SK-N-SH (cell line): ENCODE measurements at regions not wholly inside any gene's neighbourhood (a gene's known extent, or its start where the extent isn't known, plus 50 kb on each side); places are given as distances from the start of the nearest gene placed in this dataset.

Source experiments
- CTCF ChIA-PET: fragments of 300-600, 350-600 bp; formaldehyde crosslinking; extraction: SDS; loops from one replicate; lab custom pipeline; 2021; lab: Yijun Ruan, JAX
- POLR2A ChIA-PET: fragments of 350-600 bp; sonication (Branson Sonifier 250); formaldehyde crosslinking; extraction: SDS; loops from one replicate; lab custom pipeline; 2020; ENCODE audit warnings: antibody characterized with exemption, inconsistent platforms; lab: Yijun Ruan, JAX
- DNase-seq: peaks from one replicate; pipeline ENCODE4 v3.0.0; 2012
- H2AFZ ChIP-seq: fragments of 200-600 bp; sonication (generic); 2 replicates; pipeline ENCODE4 v1.8.1; 2016; ENCODE audit warnings: antibody characterized with exemption, mild to moderate bottlenecking, low read depth
- H3F3A ChIP-seq: fragments of 200-600 bp; sonication (generic); replicated peaks from 2 replicates; pipeline ENCODE3; 2016; ENCODE audit warnings: antibody characterized with exemption, mild to moderate bottlenecking; ENCODE audit not compliant: insufficient read depth
- H3K27ac ChIP-seq, 2 experiments: fragments of 200-500 bp in 1 of 2; fragments of 200-600 bp in 1 of 2; sonication (Bioruptor generic) in 1 of 2; sonication (generic), shearing (Covaris generic) in 1 of 2; 2 replicates each; pipeline versions ENCODE4 v1.5.1 to v1.6.1; 2014 to 2016; ENCODE audit warnings: low read depth in 2 of 2, inconsistent platforms in 1 of 2, low read length in 1 of 2, mild to moderate bottlenecking in 1 of 2, mixed read lengths in 1 of 2
- H3K27me3 ChIP-seq: fragments of 200-600 bp; sonication (generic), shearing (Covaris generic); 2 replicates; pipeline ENCODE4 v1.6.1; 2016; ENCODE audit warnings: mixed run types; ENCODE audit not compliant: insufficient read depth
- H3K36me3 ChIP-seq, 2 experiments: fragments of 200-500 bp in 1 of 2; fragments of 200-600 bp in 1 of 2; sonication (Bioruptor generic) in 1 of 2; sonication (generic) in 1 of 2; replicated peaks in 1 of 2; 2 replicates each; pipeline versions ENCODE3 to v1.5.1; 2014 to 2016; ENCODE audit warnings: low read length in 1 of 2, mild to moderate bottlenecking in 1 of 2; ENCODE audit not compliant: insufficient read depth in 2 of 2, control insufficient read depth in 1 of 2
- H3K4me1 ChIP-seq, 2 experiments: fragments of 200-500 bp in 1 of 2; fragments of 200-600 bp in 1 of 2; sonication (Bioruptor generic) in 1 of 2; sonication (generic), shearing (Covaris generic) in 1 of 2; 2 replicates each; pipeline versions ENCODE4 v1.5.1 to v1.6.1; 2014 to 2016; ENCODE audit warnings: low read depth in 1 of 2, low read length in 1 of 2, mixed run types in 1 of 2; ENCODE audit not compliant: insufficient read depth in 2 of 2, control insufficient read depth in 1 of 2
- H3K4me2 ChIP-seq: fragments of 200-600 bp; sonication (generic), shearing (Covaris generic); 2 replicates; pipeline ENCODE4 v1.6.1; 2017; ENCODE audit warnings: mixed run types
- H3K4me3 ChIP-seq, 2 experiments: fragments of 200-500 bp in 1 of 2; fragments of 200-600 bp in 1 of 2; sonication (Bioruptor generic) in 1 of 2; sonication (generic), shearing (Covaris generic) in 1 of 2; 2 replicates each; pipeline versions ENCODE4 v1.5.1 to v1.8.1; 2014 to 2016; ENCODE audit warnings: low read depth in 2 of 2, inconsistent platforms in 1 of 2, low read length in 1 of 2, mild to moderate bottlenecking in 1 of 2, mixed read lengths in 1 of 2, moderate library complexity in 1 of 2
- H3K79me2 ChIP-seq: fragments of 200-600 bp; sonication (generic); 2 replicates; pipeline ENCODE4 v1.8.1; 2017; ENCODE audit warnings: mild to moderate bottlenecking; ENCODE audit not compliant: insufficient read depth
- H3K9ac ChIP-seq: fragments of 200-600 bp; sonication (generic); 2 replicates; pipeline ENCODE4 v1.6.1; 2017; ENCODE audit warnings: mixed run types
- H3K9me2 ChIP-seq: fragments of 200-600 bp; sonication (generic); 2 replicates; pipeline ENCODE4 v1.6.1; 2017; ENCODE audit warnings: mixed run types
- H3K9me3 ChIP-seq: fragments of 200-600 bp; sonication (generic); 2 replicates; pipeline ENCODE4 v1.6.1; 2017; ENCODE audit warnings: mixed run types, mild to moderate bottlenecking, moderate library complexity
- H4K20me1 ChIP-seq: fragments of 200-600 bp; sonication (generic); 2 replicates; pipeline ENCODE4 v1.6.1; 2017; ENCODE audit warnings: mild to moderate bottlenecking, mixed run types; ENCODE audit not compliant: insufficient read depth
- CHD2 ChIP-seq: fragments of 150-350 bp; IDR thresholded peaks from 2 replicates; pipeline ENCODE4 v1.6.1; 2018; ENCODE audit warnings: low read length; ENCODE audit not compliant: partially characterized antibody
- CTCF ChIP-seq: fragments of 200-600 bp; sonication (generic); IDR thresholded peaks from 2 replicates; pipeline ENCODE4 v1.6.1; 2017; ENCODE audit warnings: antibody characterized with exemption, mild to moderate bottlenecking, moderate library complexity
- EP300 ChIP-seq, 2 experiments: IDR thresholded peaks; 2 replicates each; pipeline versions ENCODE4 v1.4.0 to v1.6.1; 2012; ENCODE audit warnings: borderline replicate concordance in 1 of 2, low read depth in 1 of 2, low read length in 1 of 2
- FOSL2 ChIP-seq: IDR thresholded peaks from 2 replicates; pipeline ENCODE4 v1.4.0; 2012; ENCODE audit warnings: low read depth, mild to moderate bottlenecking, moderate library complexity, borderline replicate concordance
- FOXJ3 ChIP-seq: sonication (generic); formaldehyde crosslinking; IDR thresholded peaks from 2 replicates; pipeline ENCODE4 v1.5.1; 2020; ENCODE audit warnings: mild to moderate bottlenecking, missing genetic modification reagents
- FOXM1 ChIP-seq: IDR thresholded peaks from 2 replicates; pipeline ENCODE4 v1.4.0; 2012; ENCODE audit warnings: low read depth, mild to moderate bottlenecking
- GABPA ChIP-seq: IDR thresholded peaks from 2 replicates; pipeline ENCODE4 v1.4.0; 2012; ENCODE audit warnings: low read depth, mild to moderate bottlenecking
- GATA2 ChIP-seq: sonication (generic); formaldehyde crosslinking; IDR thresholded peaks from 2 replicates; pipeline ENCODE4 v1.5.0; 2020; ENCODE audit warnings: mild to moderate bottlenecking, missing genetic modification reagents
- JUND ChIP-seq: IDR thresholded peaks from 2 replicates; pipeline ENCODE4 v1.4.0; 2012
- MXI1 ChIP-seq: IDR thresholded peaks from 2 replicates; pipeline ENCODE4 v1.6.1; 2012; ENCODE audit warnings: mild to moderate bottlenecking, low read depth, low read length, improper control_type of control experiment
- NFIC ChIP-seq: IDR thresholded peaks from 2 replicates; pipeline ENCODE4 v1.4.0; 2012; ENCODE audit warnings: borderline replicate concordance
- POLR2AphosphoS5 ChIP-seq: IDR thresholded peaks from 2 replicates; pipeline ENCODE4 v1.6.1; 2012; ENCODE audit warnings: low read depth, low read length
- RAD21 ChIP-seq: IDR thresholded peaks from 2 replicates; pipeline ENCODE4 v1.6.1; 2012; ENCODE audit warnings: mild to moderate bottlenecking, low read length
- REST ChIP-seq: IDR thresholded peaks from 2 replicates; pipeline ENCODE4 v1.6.1; 2012; ENCODE audit warnings: mild to moderate bottlenecking, low read depth, low read length, moderate library complexity
- RXRA ChIP-seq: IDR thresholded peaks from 2 replicates; pipeline ENCODE4 v1.4.0; 2012; ENCODE audit warnings: low read depth, mild to moderate bottlenecking, borderline replicate concordance
- SIN3A ChIP-seq: IDR thresholded peaks from 2 replicates; pipeline ENCODE4 v1.6.1; 2012; ENCODE audit warnings: low read depth, mild to moderate bottlenecking, low read length, moderate library complexity, borderline replicate concordance
- TCF12 ChIP-seq: IDR thresholded peaks from 2 replicates; pipeline ENCODE4 v1.4.0; 2012
- TEAD4 ChIP-seq: IDR thresholded peaks from 2 replicates; pipeline ENCODE4 v1.4.0; 2012; ENCODE audit warnings: mild to moderate bottlenecking, borderline replicate concordance; ENCODE audit not compliant: insufficient read depth
- ZBTB33 ChIP-seq: IDR thresholded peaks from 2 replicates; pipeline ENCODE4 v1.4.0; 2012; ENCODE audit warnings: low read depth, borderline replicate concordance
- WGBS: methylation state at CpG from one replicate; pipeline ENCODE4 v1.1.6; 2017; ENCODE audit warnings: low lambda C conversion rate; 5-methylcytosine and 5-hydroxymethylcytosine counted together
- TF ChIP-seq, protein P1 (sequence below): IDR thresholded peaks from 2 replicates; pipeline ENCODE4 v1.4.0; 2012; ENCODE audit warnings: low read depth

- Histone ChIP-seq H3K4me3 (no peak overlapping the region), H3K36me3 (no peaks in the 10 kb centered on the region), H3K9me2 (no peaks in the 10 kb centered on the region), H3K4me2 (no peak overlapping the region), H3K9ac (no peak overlapping the region), H3K79me2 (no peaks in the 10 kb centered on the region), H3K4me1 (peaks cover 0 to 3% of the 10 kb centered on the region in 2 experiments; a peak in 1 of 4 replicates), H2AFZ (no peak overlapping the region), H3F3A (no peaks in the 10 kb centered on the region), H3K27ac (no peak overlapping the region), H3K27me3 (no peaks in the 10 kb centered on the region), H4K20me1 (no peaks in the 10 kb centered on the region), H3K9me3 (no peaks in the 10 kb centered on the region)
- POLR2A ChIA-PET = no interaction called here
- TF ChIP-seq GABPA (no peak), CHD2 (no peak), GATA2 (no peak), MXI1 (no peak), TEAD4 (no peak), FOXJ3 (no peak), FOXM1 (no peak), RXRA (no peak), EP300 (IDR thresholded peaks at IDR 0.05; ENCODE audit: borderline replicate concordance in 1 of 2, low read depth in 1 of 2, low read length in 1 of 2) (no peak), TCF12 (no peak)
- CTCF ChIA-PET = interaction anchor here (2.7 to 5.1 kb wide), 4 partner anchors 9 to 79 kb away, joined by 9 to 34 read pairs (median 16); no protein-coding TSS in a partner anchor
- no peak for DNase-seq
- 56% methylated on average over 4 of the region's 4 CpGs for WGBS
These were observed 60.1 kb upstream of the NUDT7 start for GRCh38 chr16:77662246-77662645.

- no peak for DNase-seq
- Histone ChIP-seq H3K4me1 (peaks cover 0 to 3% of the 10 kb centered on the region in 2 experiments; a peak in 1 of 4 replicates), H3K9me2 (no peaks in the 10 kb centered on the region), H3K9me3 (no peaks in the 10 kb centered on the region), H3K27me3 (no peaks in the 10 kb centered on the region), H3K79me2 (no peaks in the 10 kb centered on the region), H3K4me2 (no peak overlapping the region), H3K4me3 (no peak overlapping the region), H4K20me1 (no peaks in the 10 kb centered on the region), H3K27ac (no peak overlapping the region), H3F3A (no peaks in the 10 kb centered on the region), H3K36me3 (no peaks in the 10 kb centered on the region), H2AFZ (no peak overlapping the region), H3K9ac (no peak overlapping the region)
- WGBS = 31% methylated on average over 2 of the region's 2 CpGs
- ChIA-PET CTCF (interaction anchor here (1.0 kb wide), 1 partner anchor 427 kb away, joined by 3 read pairs; no protein-coding TSS in a partner anchor), POLR2A (no interaction called here)
- TF ChIP-seq CHD2 (no peak), SIN3A (no peak), REST (no peak), RAD21 (no peak), TCF12 (no peak), GATA2 (no peak), JUND (no peak), ZBTB33 (no peak), POLR2AphosphoS5 (no peak), TEAD4 (no peak), NFIC (no peak), GABPA (no peak), CTCF (no peak), FOSL2 (no peak)
- TF ChIP-seq, protein P1, sequence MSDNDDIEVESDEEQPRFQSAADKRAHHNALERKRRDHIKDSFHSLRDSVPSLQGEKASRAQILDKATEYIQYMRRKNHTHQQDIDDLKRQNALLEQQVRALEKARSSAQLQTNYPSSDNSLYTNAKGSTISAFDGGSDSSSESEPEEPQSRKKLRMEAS = no peak
These were observed 58.6 kb upstream of the NUDT7 start for GRCh38 chr16:77663711-77664110.
